EH (cell line): ENCODE measurements at regions not wholly inside any gene's neighbourhood (a gene's known extent, or its start where the extent isn't known, plus 50 kb on each side); places are given as distances from the start of the nearest gene placed in this dataset.

ENCODE experiments used
- DNase-seq: peaks from one replicate; pipeline ENCODE4 v3.0.0-alpha.2; 2015; ENCODE audit warnings: low read depth

DNA sequence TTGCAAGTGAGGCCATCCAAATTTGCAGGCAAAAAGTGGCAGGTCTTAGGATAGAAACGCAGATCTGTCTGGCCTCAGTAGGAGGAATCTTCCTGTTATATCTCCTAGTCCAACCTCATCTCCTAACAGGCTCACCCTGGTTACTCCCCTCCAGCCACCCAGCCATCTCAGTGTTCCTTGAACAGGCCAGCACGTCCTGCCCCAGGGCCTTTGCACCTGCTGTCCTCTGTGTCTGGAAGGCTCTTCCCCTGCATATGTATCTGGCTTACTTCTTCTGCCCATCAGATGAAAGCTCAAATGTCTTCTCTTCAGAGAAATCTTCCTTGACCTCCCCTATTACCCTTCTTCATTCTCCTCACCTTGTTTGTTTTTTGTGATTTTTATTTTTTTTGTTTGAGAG lies 107.3 kb upstream of the ALDH1B1 start:
- DNase-seq, result no peak

DNA sequence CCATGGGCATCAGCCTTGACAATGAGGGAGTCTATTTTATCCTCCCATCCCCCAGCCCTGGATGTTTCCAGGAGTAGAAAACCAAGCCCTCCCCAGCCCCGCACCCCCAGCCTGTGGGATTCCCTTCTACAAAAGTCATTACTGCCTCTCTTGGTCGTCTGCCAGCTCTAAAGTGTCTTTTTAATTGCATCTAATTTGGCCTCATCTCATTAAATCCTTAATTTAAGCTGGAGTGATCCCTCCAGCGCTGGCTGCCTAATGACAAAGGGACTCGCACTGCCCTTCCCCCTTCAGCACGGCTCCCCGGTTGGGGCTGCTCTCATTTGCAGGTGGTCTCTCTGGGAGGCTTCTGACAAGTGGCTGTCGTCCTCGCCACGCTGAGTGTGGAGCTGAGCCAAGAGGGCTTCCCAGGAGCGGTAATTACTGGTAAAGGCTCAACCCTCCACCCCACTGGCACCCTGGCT lies 107.9 kb upstream of the ALDH1B1 start:
- no peak for DNase-seq

DNA sequence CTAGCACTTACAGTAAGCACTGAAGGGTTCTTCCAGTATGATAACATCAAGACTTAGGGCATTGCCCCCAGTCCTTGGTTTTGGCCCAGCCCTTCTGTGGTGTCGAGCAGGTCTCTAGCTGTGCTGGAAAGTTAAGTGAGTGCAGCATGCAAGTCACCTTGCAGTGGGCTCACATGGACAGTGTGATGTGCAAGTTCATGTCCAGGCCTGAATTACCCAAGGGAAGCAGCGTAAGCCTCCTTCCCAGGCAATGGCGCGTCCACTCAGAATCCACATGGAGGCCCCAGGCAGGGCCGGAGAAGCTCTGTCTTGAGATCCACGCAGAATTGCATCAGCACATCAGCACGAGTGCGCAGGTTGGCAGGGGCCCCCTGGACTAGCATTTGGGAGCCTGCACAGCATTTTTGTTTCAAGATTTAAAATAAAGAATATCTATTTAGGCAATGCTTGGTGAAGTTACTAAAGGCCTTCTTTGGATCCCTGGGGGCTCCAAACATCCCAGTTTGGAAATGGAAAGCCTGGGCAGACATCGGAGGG lies 108.4 kb upstream of the ALDH1B1 start:
- no peak for DNase-seq

DNA sequence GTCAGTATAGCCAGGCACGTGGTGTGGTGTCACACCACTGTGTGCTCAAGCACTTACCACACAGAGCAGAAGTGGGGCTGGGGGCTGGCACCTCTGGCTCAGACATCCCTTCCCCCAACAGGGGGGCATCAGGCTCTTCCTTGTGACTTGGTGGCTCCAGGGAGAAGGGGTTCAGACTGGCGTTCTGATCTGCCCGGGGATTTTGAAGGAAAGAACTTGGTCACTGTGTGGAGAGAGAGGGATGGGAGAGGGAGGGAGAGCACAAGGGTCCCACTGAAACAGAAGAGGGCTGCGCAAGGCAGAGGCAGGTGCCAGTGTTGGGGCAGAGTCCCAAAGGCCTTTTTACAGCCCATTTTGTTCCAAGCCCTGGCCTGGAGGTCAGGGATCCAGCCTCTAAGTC lies 109.7 kb upstream of the ALDH1B1 start:
- DNase-seq, result no peak

DNA sequence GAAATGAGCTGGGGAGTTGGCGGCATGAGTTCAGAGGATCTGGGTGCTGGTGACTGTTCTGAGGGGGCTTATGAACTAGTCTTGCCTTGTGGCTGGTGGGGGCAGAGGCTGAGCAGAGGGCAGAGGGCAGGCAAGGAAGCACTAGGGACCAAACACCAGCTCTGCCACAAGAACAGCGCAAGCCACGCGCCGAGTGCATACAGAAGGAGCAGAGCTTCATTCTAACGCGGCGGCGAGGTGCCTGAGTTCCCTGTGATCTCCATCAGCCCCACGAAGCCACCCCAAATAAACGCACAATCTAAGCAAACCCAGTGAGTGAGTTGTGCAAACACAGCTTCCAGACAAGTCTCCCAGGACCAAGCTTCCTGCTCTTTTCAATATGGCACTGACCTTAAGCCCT lies 110.6 kb upstream of the ALDH1B1 start:
- DNase-seq, result no peak

DNA sequence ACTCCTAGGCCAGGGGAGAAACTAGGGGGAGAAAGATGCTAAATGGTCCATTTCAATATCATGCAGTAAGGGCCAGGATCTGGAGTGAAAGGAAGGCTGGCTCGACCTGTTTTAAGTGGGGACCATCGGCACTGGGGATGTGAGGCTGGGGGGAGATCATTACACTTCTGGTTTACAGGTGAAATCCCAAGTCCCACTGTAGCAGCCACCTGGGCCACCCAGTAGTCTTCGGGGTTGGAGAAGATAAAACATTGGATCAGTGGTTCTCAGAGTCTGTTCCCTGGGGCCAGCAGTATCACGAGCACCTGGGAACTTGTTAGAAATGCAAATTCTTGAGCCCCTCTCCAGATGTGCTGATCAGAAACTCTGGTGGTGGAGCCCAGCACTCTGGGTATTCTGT lies 111.3 kb upstream of the ALDH1B1 start:
- no peak for DNase-seq

DNA sequence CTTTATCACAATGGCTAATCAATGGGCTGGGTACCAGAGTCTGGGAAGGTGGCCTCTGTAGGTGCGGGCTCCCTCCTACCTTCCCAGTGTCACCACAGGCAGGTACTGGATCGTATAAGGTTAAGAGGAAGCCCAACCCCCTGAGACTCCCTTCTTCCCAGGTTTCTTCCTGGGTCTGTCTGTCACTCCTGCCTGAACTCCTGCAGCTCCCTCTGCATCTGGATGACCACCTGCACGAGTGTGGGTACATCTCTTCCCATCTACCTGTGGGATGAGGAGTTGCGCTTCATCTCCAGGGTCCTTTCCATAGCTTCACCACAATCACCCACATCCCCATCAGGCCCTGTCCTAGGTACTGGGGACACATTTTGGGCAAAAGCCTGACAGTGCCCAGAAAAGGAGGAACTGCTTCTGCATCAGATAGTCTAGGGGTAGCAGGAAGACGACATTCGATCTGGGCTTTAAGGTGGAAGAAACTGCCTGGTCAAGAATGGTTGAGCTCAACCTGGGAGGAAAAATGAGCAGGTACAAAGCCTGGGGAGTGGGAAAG lies 112.2 kb upstream of the ALDH1B1 start:
- DNase-seq, result no peak

DNA sequence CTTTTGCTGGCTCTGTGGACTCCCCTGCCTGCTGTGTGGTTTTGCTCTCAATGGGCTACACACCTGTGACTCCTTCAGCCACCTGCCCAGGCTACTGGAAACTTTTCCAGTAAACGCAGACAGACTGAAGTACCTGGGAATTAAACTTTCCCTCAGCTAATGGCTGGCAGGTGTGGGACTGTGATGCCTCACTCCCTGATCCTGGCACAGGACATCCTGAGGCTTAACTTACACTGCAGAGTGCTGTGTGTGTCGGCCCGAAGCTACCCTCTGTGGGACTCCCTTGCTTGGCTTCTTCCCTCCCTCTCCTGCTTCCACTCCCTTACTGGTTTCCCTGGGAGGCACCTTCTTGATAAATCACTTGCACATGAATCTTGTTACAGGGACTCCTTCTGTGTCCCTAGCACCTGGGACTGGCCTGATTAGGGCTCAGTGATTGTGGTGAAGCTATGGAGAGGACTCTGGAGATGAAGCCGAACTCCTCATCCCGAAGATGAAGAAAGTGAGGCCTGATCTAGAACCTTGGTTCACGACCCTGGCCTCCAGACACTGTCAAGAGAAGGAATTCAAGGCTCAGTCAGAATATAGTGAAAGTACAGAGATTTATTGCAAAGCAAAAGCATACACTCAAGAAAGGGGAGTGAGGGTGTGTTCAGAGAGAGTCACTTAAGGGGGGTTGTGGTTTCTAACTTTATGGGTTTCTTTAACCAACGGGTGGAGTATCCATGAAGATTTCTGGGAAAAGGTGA lies 113.4 kb upstream of the ALDH1B1 start:
- no peak for DNase-seq

DNA sequence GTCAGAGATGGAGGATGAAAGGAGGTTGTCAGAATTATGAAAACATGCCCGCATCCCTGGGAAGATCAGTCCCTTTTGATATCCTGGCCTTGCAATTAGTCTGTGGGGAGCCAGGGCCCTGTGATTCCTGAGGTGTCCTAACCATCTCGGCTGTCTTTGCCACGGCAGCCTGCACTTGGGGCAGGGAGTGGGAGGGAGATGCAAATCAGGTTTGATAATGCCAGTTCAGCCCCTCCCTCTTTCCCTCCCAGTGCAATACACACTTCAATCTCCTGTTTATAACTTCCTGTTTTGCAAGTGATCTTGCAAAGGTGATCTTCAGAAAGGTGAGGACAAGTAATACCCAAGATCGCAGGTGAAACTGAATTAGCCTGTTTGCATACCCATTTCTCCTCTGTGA lies 114.0 kb upstream of the ALDH1B1 start:
- DNase-seq, result no peak

DNA sequence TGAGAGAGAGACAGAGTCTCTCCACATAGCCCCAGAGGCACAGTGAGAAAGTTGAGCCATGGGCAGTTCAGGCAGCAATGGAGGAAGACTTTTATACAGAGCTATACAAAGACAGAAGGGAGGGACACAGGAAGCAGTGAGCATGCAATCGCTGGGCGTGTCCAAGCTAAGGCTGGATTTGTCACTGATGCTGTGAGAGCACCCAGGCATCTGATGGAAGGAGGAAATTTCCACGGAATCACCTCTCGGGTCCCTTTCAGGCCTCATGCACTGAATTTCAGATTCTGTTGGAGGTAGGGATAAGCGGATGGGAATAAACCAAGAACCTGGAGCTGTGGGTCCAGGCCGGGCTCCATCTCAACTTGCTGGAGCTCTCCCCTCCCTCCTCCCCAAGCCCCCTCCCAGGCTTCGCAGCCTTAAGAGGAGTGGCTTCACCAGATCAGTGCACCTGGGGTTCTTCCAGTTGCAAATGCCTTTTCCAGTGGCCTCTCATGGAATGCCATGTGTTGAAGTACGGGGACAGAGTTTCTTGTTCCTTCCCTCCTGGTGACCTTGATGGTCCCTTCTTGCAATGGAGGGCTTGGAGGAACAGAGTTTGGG lies 114.8 kb upstream of the ALDH1B1 start:
- peak; percentile 4 for DNase-seq

DNA sequence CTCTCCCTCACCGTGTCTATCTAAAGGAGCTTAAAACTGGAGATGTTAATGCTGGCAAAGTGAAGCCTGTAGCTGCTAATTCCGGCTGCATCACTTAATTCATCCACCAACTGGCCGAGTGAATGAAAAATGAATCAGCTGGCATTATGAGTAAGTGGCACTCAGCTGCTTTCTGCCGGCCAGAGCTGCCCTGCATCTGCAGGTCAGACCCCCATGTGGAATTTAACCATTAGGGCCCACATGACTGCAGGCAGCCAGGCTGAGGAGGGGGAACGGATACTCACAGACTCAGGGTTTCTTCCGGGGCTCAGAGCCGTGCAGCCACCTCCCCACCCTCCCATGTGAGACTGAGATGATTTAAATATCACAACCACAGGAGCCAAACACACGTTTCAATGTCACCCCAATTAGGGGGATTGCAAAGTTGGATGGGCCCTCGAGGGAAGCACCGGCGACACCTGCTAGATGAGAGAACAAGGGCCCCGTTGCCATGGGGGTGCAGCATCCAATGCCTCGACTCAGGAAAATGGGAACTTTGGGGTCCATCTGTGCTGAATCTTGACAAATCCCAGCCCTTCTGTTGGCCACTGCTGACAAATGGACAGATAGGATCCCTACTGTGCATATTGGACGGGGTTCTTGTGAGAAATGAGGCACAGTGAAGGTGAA lies 115.6 kb upstream of the ALDH1B1 start:
- no peak for DNase-seq

DNA sequence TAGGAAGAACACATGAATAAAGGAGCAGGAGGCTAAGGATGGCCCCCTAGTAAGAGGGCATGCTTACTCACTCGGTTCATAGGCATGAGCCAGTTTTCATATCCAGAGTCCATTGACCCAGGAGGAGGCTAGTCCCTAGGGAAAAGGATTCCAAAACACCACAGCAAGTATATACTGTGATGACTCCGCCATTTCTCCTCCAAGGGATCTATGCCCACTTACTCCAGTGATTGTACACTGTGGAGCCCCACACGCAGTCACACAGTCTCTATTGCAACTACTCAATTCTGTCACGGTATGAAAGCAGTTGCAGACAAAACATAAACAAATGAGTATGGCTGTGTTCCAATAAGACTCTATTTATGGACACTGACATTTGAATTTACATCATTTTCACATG lies 117.7 kb upstream of the ALDH1B1 start:
- no peak for DNase-seq

DNA sequence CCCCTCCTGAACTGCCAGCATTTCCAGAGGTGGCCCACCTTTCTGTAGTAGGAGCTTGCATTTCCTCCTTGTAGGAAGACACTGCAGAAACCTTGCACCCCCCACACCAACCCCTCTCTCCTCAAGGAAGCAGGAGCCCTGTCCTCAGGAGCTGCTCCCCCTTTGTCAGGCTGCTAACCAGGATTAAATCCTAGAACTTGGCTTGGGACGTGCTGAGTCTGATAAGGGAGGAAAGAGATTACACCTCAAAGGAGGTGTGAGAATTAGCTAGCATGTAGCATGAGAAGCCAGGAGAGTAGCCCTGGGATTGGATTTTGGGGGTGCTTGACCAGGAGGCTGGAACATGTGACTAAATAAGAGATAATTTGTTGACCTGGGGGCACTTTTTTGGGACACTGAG lies 119.8 kb upstream of the ALDH1B1 start:
- no peak for DNase-seq

DNA sequence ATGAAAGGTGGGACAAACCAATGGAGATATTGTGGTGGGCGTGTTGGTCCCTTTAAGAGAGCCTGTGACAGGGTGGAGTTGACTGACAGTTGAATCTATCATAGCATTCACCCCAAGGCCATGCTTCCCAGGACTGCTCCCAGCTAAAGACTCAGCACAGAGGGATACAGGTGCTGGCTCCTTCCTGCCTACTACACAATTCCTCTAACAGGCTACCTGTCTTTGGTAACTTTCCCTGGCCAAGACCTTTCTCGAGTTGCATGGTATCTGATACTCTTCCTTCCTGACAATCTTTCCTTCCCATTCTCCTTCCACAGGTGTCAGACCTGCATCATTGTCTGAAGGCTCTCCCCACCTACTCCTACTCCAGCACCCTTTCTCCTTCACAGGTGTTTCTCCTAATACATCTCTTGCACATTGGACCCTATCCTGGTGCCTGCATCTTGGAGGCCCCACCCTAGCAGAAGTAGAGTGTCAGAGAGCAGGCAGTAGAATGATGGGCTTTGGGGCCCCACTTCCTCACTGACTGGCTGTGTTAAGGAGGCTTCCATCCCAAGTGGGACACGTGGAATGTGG lies 120.7 kb upstream of the ALDH1B1 start:
- no peak for DNase-seq

DNA sequence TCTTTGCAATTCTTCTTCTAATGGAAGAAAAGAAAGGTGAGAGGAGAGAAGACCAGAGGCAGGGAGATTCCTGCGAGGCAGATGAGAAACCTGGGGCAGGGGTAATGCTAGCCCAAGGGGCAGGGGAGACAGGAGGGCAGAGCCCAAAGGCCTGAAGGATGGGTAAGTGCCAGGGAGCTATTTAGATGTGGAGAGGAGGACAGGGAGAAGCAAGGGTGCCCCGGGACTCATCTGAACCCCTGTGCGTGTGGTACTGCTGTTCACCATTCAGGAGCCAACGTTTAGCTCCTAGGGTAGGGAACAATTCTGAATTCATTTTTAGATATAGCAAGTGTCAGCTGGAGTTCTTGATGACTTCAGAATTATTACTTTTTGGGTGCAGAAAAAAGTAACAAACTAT lies 122.7 kb upstream of the ALDH1B1 start:
- DNase-seq, result no peak

DNA sequence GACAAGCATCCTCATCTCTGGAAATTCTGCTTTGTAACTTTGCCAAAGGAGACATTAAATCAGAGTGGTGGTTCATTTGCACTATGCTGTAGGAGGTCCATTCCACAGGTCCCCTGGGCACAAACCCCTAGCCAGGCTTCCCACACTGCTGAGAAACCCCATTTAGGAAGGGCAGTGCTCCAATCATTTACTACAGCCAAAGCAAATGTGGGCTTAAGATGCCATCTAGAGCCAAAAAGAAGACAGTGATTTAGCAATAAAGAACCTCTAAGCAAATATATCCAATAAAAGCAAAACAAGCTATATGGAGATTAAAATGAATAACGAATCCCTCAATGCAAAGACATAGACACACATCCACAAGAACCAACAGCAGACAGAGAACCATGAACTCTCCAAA lies 129.0 kb upstream of the ALDH1B1 start:
- peak; percentile 50 for DNase-seq

DNA sequence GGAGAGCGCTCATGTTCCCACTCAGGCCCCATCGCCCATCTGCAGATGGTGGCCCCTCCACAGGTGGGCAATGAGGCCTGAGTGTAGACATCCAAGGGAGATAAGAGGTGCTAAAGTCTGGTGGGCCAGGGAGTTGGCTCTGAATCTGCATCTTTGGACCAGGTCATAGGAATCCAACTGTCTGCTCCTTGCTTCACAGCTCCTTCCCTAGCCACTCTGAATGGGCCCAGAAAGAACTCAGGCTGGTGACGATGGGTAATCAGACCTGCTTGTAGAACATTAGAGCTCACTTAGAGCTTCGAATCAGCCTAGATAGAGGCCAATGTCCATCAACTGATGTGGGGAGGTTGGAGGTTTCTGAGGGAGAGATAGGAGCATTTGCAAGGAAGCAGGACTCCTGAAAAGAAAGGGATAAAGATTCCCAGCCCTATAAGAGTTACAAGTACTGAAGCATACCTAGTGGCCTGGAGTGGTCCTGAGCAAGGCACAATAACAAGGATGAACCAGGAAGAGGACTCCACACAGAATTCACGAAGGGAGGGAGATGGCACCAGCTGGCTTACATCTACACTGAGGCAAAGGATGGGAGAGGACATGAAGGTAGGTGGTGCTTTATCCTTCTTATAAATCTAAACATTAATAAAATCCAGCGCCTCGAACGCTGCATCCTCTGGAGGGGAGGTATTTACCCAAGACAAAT lies 132.8 kb upstream of the ALDH1B1 start:
- no peak for DNase-seq

DNA sequence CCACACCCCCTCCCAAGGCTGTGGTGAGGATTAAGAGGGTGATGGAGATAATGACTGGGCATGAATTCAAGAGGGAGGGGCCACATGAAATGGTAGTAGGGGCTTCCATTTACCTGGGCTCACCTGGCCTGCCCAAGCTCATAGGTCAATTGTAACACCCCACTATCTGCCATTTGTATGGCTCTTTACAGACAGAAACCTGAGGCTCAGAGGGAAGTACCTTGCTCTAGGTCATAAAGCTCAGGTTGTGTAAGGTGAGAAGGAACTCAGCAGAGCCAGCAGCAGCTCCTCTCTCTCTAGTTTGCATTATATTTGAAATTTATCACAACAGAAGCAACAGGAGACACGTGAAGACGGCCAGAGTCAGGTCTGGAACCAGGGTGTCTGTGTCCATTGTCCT lies 133.4 kb upstream of the ALDH1B1 start:
- DNase-seq, result no peak

DNA sequence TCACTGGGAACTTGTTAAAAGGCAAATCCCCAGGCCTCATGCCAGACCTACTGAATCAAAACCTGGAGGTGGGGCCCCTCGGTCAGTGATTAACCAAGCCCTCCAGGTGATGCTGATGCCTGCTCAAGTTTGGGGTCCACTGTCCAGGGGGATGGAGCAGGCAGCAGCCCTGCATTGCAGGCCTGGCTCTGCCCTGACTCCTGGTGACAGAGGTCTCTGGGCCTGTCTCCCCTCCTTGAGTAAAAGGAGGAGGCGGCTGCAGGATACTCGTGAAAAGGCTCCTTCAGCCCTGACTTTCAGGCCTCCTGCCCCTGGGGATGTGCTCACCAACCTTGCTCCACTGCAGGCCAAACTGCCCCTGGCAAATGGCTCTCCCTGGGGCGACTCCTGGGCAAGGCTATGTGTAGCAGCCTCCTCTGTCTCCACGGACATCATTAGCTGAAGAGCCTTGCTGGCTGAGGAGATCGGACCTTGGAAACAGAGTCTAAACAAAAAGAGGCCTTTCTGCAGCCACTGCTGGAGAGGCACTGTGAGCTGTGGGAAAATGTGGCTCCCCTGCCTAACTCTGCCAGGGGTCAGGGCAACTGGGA lies 134.8 kb upstream of the ALDH1B1 start:
- no peak for DNase-seq

DNA sequence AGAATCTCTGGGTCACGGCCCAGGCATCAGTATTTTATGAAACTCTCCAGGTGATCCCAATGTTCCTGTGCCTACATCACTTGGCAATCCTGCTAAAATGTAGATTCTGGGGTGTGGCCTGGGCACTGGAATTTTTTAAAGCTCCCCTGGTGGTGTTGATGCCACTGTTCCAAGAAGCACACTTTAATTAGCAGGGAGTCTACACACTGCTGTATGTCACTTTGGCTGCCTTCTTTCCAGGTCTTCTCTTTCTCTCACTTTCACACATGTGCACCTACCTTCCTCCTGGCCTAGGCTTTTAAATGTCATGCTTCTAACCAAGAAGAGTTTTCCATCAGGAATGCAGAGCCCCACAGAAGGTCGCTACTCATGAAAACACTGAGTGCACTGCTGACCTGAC lies 136.0 kb upstream of the ALDH1B1 start:
- no peak for DNase-seq

DNA sequence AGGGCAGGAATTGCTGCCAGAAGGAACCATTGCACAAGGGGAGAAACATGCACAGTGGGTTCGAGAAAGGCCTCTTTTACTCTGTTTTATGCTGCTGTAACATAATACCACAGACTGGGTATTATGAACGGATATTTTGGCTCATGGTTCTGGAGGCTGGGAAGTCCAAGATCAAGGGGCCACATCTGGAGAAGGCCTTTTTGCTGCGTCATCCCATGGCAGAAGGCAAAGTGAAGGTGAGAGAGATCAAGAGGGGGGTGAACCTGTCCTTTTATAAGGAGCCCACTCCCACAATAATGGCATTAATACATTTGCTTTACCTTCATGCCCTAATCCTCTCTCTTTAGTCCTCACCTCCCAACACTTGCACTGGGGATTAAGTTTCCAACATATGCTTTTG lies 136.9 kb upstream of the ALDH1B1 start:
- DNase-seq, result no peak

DNA sequence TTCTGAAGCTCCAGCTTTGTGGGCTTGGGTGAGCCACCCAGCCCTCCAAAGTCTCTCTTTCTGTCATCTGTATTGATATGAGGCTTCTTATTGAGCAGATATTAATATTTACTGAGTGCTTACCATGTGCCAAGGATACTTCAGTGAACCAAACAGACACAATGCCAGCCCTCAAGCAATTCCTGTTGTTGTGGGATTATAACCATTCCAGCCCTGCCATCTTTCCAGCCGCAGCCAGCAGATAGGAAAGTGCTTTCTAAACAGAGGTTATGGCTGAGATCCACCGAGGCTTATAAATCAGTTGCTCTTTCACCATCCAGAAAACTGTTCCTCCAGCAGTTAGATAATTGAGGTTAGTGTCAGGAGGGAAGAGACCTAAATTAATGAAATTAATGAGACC lies 137.7 kb upstream of the ALDH1B1 start:
- no peak for DNase-seq
